Neutrophil (primary cell): ENCODE measurements at regions not wholly inside any gene's neighbourhood (a gene's known extent, or its start where the extent isn't known, plus 50 kb on each side); places are given as distances from the start of the nearest gene placed in this dataset.

Experiments used
- H3K27ac ChIP-seq: fragments of 200-600 bp; sonication (generic); 2 replicates; pipeline ENCODE4 v1.5.1; 2016; ENCODE audit warnings: mild to moderate bottlenecking, moderate library complexity
- H3K27me3 ChIP-seq: fragments of 200-600 bp; sonication (generic); 2 replicates; pipeline ENCODE4 v1.6.0; 2016; ENCODE audit warnings: mild to moderate bottlenecking
- H3K36me3 ChIP-seq: fragments of 200-600 bp; sonication (generic); 2 replicates; pipeline ENCODE4 v1.5.1; 2017
- H3K4me1 ChIP-seq, 2 experiments: fragments of 200-600 bp in 1 of 2; sonication (generic) in 1 of 2; 1 replicate in 1 of 2; 2 replicates in 1 of 2; pipeline versions ENCODE4 v1.5.1 to v1.6.1; 2013 to 2016; ENCODE audit warnings: low read depth in 1 of 2, low read length in 1 of 2, mild to moderate bottlenecking in 1 of 2, moderate library complexity in 1 of 2; ENCODE audit not compliant: control insufficient read depth in 1 of 2, insufficient read depth in 1 of 2
- H3K4me3 ChIP-seq, 2 experiments: fragments of 200-600 bp in 1 of 2; sonication (generic) in 1 of 2; 1 replicate in 1 of 2; 2 replicates in 1 of 2; pipeline ENCODE4 v1.5.1; 2013 to 2016; ENCODE audit warnings: low read depth in 1 of 2, low read length in 1 of 2, mild to moderate bottlenecking in 1 of 2, moderate library complexity in 1 of 2
- H3K9me3 ChIP-seq: fragments of 200-600 bp; sonication (generic); 2 replicates; pipeline ENCODE4 v1.5.1; 2016
- TF ChIP-seq, protein P1 (sequence below): fragments of 200-600 bp; sonication (generic); IDR thresholded peaks from 2 replicates; pipeline ENCODE4 v1.5.1; 2016; ENCODE audit warnings: antibody characterized with exemption

GRCh38 chr13:31962731-31963370 lies 68.7 kb upstream of the FRY start:
- Histone ChIP-seq H3K4me1 (no peaks in the 10 kb centered on the region), H3K4me3 (no peak overlapping the region), H3K9me3 (no peaks in the 10 kb centered on the region), H3K36me3 (no peaks in the 10 kb centered on the region), H3K27ac (no peak overlapping the region), H3K27me3 (no peaks in the 10 kb centered on the region)
- TF ChIP-seq, protein P1, sequence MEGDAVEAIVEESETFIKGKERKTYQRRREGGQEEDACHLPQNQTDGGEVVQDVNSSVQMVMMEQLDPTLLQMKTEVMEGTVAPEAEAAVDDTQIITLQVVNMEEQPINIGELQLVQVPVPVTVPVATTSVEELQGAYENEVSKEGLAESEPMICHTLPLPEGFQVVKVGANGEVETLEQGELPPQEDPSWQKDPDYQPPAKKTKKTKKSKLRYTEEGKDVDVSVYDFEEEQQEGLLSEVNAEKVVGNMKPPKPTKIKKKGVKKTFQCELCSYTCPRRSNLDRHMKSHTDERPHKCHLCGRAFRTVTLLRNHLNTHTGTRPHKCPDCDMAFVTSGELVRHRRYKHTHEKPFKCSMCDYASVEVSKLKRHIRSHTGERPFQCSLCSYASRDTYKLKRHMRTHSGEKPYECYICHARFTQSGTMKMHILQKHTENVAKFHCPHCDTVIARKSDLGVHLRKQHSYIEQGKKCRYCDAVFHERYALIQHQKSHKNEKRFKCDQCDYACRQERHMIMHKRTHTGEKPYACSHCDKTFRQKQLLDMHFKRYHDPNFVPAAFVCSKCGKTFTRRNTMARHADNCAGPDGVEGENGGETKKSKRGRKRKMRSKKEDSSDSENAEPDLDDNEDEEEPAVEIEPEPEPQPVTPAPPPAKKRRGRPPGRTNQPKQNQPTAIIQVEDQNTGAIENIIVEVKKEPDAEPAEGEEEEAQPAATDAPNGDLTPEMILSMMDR = no peak

- Histone ChIP-seq H3K27ac (no peak overlapping the region), H3K27me3 (no peaks in the 10 kb centered on the region), H3K4me3 (no peak overlapping the region), H3K4me1 (peaks cover 4 to 5% of the 10 kb centered on the region in 2 experiments), H3K36me3 (no peaks in the 10 kb centered on the region), H3K9me3 (no peaks in the 10 kb centered on the region)
- TF ChIP-seq, protein P1 = no peak
These were observed 67.9 kb upstream of the FRY start for GRCh38 chr13:31963631-31964030.

DNA sequence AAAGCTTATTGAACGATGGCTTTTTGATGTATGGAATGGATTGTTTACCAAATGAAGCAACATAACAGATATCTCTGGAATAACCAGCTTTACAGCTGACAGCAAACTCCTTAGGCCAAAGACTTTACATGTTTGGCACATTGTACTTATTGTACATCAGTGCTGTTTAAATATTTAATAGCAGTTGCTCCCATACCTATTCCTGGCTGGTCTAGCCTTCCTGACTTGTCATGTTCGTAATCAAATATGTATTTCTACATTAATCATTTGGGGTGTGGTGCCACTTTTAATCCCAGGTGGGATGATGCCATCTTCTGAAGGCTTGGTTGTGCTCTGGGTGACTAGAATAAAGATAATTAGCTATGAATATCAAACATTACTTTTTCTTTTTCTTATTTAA lies 67.4 kb upstream of the FRY start:
- H3K4me1 ChIP-seq = peaks cover 5 to 6% of the 10 kb centered on the region in 2 experiments
- H3K27ac ChIP-seq = no peak overlapping the region
- no peaks in the 10 kb centered on the region for H3K9me3 ChIP-seq
- H3K36me3 ChIP-seq = no peaks in the 10 kb centered on the region
- TF ChIP-seq, protein P1 = no peak
- H3K4me3 ChIP-seq = no peak overlapping the region
- H3K27me3 ChIP-seq = no peaks in the 10 kb centered on the region

DNA sequence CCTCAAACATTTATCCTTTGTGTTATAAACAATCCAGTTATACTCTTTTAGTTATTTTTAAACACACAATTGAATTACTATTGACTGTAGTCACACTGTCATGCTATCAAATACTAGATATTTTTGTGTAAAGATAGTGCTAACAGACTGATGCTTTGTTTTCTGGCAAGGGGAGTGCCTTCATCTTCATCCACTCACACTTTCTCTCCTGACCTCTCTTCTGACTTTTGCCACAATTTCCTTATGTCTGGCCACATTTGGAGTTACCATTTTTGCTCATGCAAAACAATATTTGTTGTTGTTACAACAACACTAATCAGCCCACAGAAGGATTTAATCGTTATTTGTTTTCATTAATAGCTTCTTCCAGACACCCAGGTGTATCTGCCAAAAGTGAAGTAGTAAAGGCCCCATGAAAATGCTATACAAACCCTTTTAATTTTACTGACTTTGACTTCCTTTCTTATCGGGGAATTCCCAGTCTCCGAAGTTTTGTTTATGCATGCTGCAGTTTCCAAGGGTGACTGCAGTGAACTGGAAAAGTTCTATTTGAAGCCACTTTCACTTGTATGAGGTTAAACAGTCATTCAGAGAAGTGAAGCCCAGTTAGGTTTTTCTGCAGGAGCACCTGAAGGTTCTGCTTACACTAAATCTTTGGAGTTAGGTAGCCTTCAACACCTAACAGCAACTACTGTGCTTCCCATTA lies 66.1 kb upstream of the FRY start:
- peaks cover 5 to 6% of the 10 kb centered on the region in 2 experiments for H3K4me1 ChIP-seq
- no peaks in the 10 kb centered on the region for H3K36me3 ChIP-seq
- H3K4me3 ChIP-seq = no peak overlapping the region
- TF ChIP-seq, protein P1 = no peak
- no peak overlapping the region for H3K27ac ChIP-seq
- no peaks in the 10 kb centered on the region for H3K27me3 ChIP-seq
- H3K9me3 ChIP-seq = no peaks in the 10 kb centered on the region

- TF ChIP-seq, protein P1 = no peak
- Histone ChIP-seq H3K27ac (no peak overlapping the region), H3K27me3 (no peaks in the 10 kb centered on the region), H3K4me3 (no peak overlapping the region), H3K4me1 (peaks cover 5 to 6% of the 10 kb centered on the region in 2 experiments), H3K9me3 (no peaks in the 10 kb centered on the region), H3K36me3 (no peaks in the 10 kb centered on the region)
These were observed 64.4 kb upstream of the FRY start for GRCh38 chr13:31967155-31967554.
